ENCODE measurements at regions not wholly inside any gene's neighbourhood (a gene's known extent, or its start where the extent isn't known, plus 50 kb on each side); places are given as distances from the start of the nearest gene placed in this dataset.

DNA sequence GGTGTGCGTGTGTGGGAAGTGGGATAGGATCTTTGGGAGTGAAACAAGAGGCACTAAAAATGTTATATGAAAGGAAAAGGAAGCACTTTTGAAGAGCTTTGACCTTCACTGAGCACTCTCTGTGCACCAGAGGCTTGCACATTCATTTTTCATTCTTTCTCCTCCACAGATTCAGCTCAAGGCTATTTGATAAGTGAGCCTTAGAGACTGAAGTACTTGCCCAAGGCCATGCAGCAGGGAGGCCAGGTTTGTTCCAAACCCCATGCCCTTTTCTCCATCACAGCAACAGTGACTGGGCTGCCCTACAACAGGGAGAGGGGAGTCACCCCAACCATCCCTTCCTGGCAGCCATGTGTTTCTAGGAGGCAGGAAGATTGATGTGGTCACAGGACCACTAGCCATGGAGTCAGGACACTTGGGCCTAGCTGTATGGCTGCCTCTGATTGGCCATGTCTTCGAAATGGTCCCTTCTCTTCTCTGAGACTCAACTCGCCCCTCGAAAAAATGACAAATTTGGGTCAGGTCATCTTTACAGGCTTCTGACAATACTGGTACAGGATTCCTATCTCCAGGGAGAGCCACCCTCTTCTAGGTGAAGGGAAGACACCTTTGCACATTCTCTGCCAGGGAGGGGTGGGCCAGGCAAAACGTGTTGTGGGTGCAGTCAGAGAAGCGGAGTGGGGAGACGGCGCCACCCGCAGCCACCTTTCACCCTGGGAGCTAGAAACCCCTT is 123.5 kb upstream of the MYCN start:
- FAIRE-seq (no peak), DNase-seq (ENCODE audit: low read depth in 1 of 2, low spot score in 1 of 2) (no peak), ATAC-seq (no peak)
- Histone ChIP-seq H3K9me3 (no peaks in the 10 kb centered on the region), H3K4me3 (no peak overlapping the region), H3K4me1 (no peaks in the 10 kb centered on the region), H3K4me2 (no peak overlapping the region), H3K27ac (no peak overlapping the region)
- TF ChIP-seq RFX5 (IDR thresholded peaks at IDR 0.05) (no peak), RNF2 (IDR thresholded peaks at IDR 0.05; ENCODE audit: borderline replicate concordance, low read depth) (no peak), JUN (IDR thresholded peaks at IDR 0.05) (no peak), RAD21 (conservative IDR thresholded peaks at IDR 0.05 in 1 of 2, IDR thresholded peaks at IDR 0.05 in 1 of 2) (no peak), KDM5A (IDR thresholded peaks at IDR 0.05) (no peak)
- 50% methylated on average over 9 of the region's 9 CpGs for WGBS (ENCODE audit: missing lambda C conversion rate)
- ChIA-PET CTCF (interaction anchor here (0.8 kb wide), 1 partner anchor 10 kb away, joined by 3 read pairs; no protein-coding TSS in a partner anchor), POLR2A (no interaction called here)

- Histone ChIP-seq H3K4me1 (no peaks in the 10 kb centered on the region), H3K4me2 (no peak overlapping the region), H3K27ac (no peak overlapping the region), H3K4me3 (no peak overlapping the region), H3K9me3 (no peaks in the 10 kb centered on the region)
- no peak for DNase-seq (ENCODE audit: low read depth in 1 of 2, low spot score in 1 of 2)
- ChIA-PET CTCF (no interaction called here), POLR2A (no interaction called here)
- TF ChIP-seq JUN (IDR thresholded peaks at IDR 0.05) = no peak
- TF ChIP-seq TFCP2L1 (CRISPR knock-in tag; IDR thresholded peaks at IDR 0.05) = no peak
- 19% methylated on average over 6 of the region's 6 CpGs for WGBS (ENCODE audit: missing lambda C conversion rate)
- FAIRE-seq = no peak
- no peak for ATAC-seq
Measured at GRCh38 chr2:15817748-15818147, 122.6 kb upstream of the MYCN start.

GRCh38 chr2:15818318-15818753 is 122.0 kb upstream of the MYCN start:
- no peaks in the 10 kb centered on the region for H3K4me1 ChIP-seq
- no peak overlapping the region for H3K27ac ChIP-seq
- ATAC-seq (no peak), FAIRE-seq (no peak), DNase-seq (ENCODE audit: low read depth in 1 of 2, low spot score in 1 of 2) (no peak)
- TF ChIP-seq TFCP2L1 (CRISPR knock-in tag; IDR thresholded peaks at IDR 0.05) = no peak
- no peak overlapping the region for H3K4me2 ChIP-seq
- ChIA-PET CTCF (no interaction called here), POLR2A (no interaction called here)
- WGBS (ENCODE audit: missing lambda C conversion rate) = 58% methylated on average over 14 of the region's 14 CpGs
- H3K9me3 ChIP-seq = no peaks in the 10 kb centered on the region
- no peak overlapping the region for H3K4me3 ChIP-seq

- no peak overlapping the region for H3K4me3 ChIP-seq
- CTCF ChIA-PET = no interaction called here
- POLR2A ChIA-PET = no interaction called here
- H3K4me2 ChIP-seq = no peak overlapping the region
- H3K4me1 ChIP-seq = no peaks in the 10 kb centered on the region
- DNase-seq (ENCODE audit: low read depth in 1 of 2, low spot score in 1 of 2) (no peak), ATAC-seq (no peak), FAIRE-seq (no peak)
- H3K27ac ChIP-seq = no peak overlapping the region
- H3K9me3 ChIP-seq = no peaks in the 10 kb centered on the region
- TF ChIP-seq FOSL2 (IDR thresholded peaks at IDR 0.05) (no peak), FOSL2 (CRISPR knock-in tag; IDR thresholded peaks at IDR 0.05) (no peak), ZC3H11A (IDR thresholded peaks at IDR 0.05) (no peak), CEBPB (IDR thresholded peaks at IDR 0.05) (no peak), JUN (IDR thresholded peaks at IDR 0.05) (no peak), ESRRA (IDR thresholded peaks at IDR 0.05; ENCODE audit: borderline replicate concordance, low read length) (no peak), NFE2L2 (conservative IDR thresholded peaks at IDR 0.05; ENCODE audit: low read length) (no peak), RNF2 (IDR thresholded peaks at IDR 0.05; ENCODE audit: borderline replicate concordance, low read depth) (no peak), HOXB13 (CRISPR knock-in tag; IDR thresholded peaks at IDR 0.05; ENCODE audit: low read depth) (no peak), KDM5A (IDR thresholded peaks at IDR 0.05) (no peak), NPAS2 (CRISPR knock-in tag; IDR thresholded peaks at IDR 0.05; ENCODE audit: borderline replicate concordance) (no peak), MYC (IDR thresholded peaks at IDR 0.05; ENCODE audit: borderline replicate concordance, low read length) (no peak), EP300 (IDR thresholded peaks at IDR 0.05) (no peak), TP53 (CRISPR knock-in tag; IDR thresholded peaks at IDR 0.05) (no peak), ZNF302 (CRISPR knock-in tag; IDR thresholded peaks at IDR 0.05) (no peak), MAFK (IDR thresholded peaks at IDR 0.05; ENCODE audit: partially characterized antibody) (no peak)
- TF ChIP-seq, protein P1, sequence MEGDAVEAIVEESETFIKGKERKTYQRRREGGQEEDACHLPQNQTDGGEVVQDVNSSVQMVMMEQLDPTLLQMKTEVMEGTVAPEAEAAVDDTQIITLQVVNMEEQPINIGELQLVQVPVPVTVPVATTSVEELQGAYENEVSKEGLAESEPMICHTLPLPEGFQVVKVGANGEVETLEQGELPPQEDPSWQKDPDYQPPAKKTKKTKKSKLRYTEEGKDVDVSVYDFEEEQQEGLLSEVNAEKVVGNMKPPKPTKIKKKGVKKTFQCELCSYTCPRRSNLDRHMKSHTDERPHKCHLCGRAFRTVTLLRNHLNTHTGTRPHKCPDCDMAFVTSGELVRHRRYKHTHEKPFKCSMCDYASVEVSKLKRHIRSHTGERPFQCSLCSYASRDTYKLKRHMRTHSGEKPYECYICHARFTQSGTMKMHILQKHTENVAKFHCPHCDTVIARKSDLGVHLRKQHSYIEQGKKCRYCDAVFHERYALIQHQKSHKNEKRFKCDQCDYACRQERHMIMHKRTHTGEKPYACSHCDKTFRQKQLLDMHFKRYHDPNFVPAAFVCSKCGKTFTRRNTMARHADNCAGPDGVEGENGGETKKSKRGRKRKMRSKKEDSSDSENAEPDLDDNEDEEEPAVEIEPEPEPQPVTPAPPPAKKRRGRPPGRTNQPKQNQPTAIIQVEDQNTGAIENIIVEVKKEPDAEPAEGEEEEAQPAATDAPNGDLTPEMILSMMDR (IDR thresholded peaks at IDR 0.05) = no peak
- WGBS (ENCODE audit: missing lambda C conversion rate) = 47% methylated on average over 2 of the region's 2 CpGs
Measured at GRCh38 chr2:15818881-15819280, 121.5 kb upstream of the MYCN start.

Measured in A549 (cell line).